ENCODE measurements at regions not wholly inside any gene's neighbourhood (a gene's known extent, or its start where the extent isn't known, plus 50 kb on each side); places are given as distances from the start of the nearest gene placed in this dataset.
"Not testable (repeated sequence)": the region's sequence is repeated elsewhere in the genome, so short reads cannot be mapped to it uniquely, and the experiment has no call there.

DNA sequence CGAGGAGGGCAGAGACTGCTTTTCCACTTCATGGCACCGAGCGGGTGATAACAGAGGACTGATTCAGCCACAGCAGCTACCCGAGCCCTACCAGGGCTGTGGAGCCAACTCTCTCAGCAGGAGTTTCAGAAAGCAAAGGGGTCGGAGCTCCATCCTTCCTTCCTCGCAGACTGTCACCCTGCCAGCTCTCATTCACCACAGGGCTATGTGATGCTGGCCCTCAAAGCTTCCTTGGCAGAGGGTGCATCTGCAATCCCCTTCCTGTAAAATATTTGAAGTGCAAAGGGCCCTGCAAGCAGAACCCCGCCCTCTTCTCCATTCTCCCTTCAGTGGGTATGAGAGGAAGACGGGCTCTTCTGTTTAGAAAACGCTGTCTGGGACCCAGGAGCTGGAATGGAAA, 105.3 kb upstream of the LYZL2 start:
- no peak for DNase-seq (ENCODE audit: low read depth in 2 of 2)

DNA sequence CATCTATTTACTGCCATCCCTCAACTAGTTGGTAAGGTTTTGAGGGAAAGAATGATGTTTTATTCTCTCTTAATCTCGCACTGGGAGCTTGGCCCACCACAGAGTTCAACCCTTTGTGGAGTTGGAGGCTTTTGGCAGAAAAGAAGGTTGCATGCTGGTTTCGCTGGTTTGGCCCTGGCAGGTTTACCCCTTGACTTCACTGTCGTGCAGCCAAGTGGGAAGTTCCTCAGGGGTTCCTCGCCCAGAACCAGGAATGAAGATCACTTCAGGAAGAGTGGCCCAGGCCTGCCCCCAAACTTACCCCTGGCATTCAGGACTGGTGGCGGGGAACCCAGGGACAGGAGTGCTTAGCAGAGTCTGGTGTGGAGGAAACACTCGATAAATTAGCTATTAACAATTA, 103.1 kb upstream of the LYZL2 start:
- DNase-seq (ENCODE audit: low read depth in 2 of 2) = no peak

DNA sequence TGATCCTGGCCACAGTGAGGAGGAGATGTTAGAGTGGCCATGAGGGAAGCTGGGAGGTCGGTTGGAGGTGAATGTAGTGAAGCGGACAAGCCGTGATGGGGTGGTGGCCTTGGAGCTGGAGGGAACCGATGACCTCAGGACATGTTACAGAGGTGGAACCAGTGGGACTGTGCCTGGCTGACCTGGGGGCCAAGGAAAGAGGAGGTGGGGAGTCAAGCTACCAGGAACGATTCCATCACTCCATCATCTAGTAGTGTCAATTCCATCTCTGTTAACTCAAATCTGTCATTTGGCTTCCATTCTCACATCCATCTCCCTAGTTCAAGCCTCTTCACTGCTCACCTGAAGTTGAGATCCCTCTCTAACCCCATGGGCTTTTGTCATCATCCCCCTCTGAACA, 102.4 kb upstream of the LYZL2 start:
- DNase-seq (ENCODE audit: low read depth in 2 of 2) = no peak

DNA sequence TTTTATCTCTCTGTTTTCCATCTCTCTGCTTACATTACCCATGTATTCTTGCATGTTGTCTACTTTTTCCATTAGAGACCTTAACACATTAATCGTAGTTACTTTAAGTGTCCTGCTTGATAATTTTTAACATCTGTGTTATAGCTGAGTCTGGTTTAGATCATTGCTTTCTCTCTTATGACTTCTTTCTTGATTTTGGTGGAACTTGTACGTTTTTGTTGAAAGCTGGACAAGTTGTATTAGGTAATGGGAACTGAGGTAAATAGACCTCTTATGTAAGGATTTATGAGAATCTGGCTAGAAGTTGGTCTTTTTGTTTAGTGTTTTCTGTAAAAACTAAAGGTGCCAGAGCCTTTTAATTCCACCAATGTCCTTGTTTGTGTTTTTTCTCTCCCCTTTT, 100.8 kb upstream of the LYZL2 start:
- DNase-seq (ENCODE audit: low read depth in 2 of 2) = no peak

DNA sequence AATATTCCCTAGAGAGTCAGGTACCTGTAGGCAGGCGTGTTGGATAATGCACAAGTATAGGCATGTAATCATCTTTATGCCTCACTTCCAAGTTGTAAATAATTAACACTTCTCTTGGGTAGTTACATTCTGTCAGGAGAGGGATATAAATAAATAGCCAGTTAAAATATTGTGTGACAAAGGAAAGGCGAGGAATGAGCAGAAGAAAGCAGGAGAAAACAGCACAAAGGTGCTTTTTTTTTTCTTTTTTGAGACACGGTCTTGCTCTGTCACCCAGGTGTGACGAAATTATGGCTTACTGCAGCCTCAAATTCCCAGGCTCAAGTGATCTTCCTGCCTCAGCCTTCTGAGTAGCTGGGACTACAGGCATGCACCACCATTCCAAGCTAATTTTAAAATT, 99.2 kb upstream of the LYZL2 start:
- no peak for DNase-seq (ENCODE audit: low read depth in 2 of 2)

DNA sequence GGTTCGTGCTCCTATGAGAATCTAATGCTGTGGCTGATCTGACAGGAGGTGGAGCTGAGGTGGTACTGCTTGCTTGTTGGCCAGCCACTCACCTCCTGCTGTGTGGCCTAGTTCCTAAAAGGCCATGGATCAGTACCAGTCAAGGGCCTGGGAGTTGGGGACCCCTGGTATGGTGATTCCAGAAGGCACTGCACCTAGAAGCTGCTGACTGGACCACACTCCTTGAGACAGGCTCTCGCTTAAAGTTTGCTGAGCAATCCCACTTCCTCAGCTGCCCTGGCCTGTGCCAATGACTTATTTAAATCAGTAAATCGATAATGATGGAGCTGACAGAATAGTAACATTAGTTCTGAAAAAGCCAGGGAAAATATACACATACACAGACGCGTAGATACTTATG, 98.6 kb upstream of the LYZL2 start:
- DNase-seq (ENCODE audit: low read depth in 2 of 2) = no peak

DNA sequence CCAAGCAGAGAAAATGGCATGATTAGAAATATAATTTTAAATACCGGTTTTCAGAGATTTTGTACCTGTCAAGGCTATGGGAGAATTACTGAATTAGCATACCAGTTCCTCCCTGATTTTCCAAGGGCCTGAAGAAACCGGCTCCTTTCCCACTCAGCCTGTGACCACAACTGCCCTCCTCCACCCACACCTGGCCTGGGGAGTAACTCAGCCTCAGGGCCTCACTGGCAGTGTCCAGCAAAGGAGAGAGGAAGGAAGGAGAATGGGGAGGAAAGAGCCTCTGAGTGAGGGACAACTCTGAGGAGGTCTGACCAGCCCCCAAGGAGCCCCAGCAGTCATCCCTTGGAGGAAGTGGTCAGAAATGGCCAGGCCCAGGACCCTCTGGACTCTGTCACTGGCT, 98.0 kb upstream of the LYZL2 start:
- DNase-seq (ENCODE audit: low read depth in 2 of 2) = no peak

DNA sequence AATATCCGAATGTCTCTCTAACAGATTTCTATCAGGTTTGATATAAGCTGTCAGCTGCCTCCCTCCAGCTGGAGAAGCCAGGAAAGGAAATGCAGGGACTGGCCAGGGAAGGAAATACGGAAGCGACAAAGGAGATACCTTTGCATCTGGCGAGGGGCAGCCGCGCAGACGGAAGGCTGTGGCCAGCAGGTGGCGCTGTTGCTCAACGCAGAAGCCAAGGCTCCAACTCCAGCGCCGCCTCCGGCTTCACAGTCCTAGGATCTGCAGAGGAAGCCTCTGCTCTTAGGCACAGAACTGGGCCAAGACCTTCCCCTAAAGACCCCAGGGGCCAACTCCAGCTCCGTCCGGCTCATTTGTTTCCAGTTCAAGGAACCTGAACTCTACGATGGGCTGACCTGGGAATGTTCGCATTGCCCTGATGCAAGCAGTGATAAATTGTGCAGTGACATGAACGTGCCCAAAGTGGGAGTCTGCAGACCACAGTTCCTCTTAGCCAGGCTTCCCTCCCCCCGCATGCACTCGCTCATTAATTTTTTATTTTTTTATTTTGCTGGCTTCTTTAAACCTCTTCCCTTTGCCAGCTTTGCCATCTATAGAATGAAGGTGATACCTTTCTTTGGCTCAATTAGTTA, 97.3 kb upstream of the LYZL2 start:
- DNase-seq (ENCODE audit: low read depth in 2 of 2) = peak; percentile 69 to 72

DNA sequence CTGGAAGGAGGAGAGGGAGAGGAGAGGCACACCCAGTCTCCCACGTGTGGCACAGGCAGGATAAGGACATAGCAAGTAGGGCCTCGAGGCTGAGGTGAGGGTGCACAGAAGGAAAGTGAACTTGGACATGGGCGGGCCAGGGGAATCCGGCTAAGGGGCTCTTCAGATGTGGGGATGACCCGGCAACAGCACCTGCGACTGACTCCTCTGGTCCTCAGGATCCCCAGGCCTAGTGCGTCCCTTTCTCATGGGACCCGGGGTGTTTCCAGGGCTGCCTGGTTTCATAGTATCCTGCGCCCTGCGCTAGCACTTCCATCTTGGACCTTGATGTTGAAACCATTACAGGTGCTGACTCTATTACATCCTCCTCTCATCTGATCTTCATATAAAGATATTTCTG, 96.1 kb upstream of the LYZL2 start:
- no peak for DNase-seq (ENCODE audit: low read depth in 2 of 2)

DNA sequence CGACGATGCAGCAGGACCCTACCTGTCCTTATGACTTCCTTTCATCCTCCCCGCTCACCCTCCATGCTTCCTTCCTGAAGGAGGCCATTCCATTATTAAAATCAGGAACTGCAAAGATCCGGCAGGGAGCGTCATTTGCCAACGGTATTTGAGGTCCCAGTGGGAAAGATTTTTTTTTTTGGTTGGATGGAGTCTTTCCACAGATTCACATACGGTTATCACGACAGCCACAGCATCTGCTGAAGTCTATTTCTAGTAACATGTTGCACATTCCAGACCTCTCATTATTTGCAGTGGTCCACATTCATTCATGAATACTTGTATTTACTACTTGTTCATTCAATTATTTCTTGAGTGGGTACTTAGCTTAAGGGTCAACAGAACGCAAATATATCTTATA, 94.7 kb upstream of the LYZL2 start:
- DNase-seq (ENCODE audit: low read depth in 2 of 2) = no peak

DNA sequence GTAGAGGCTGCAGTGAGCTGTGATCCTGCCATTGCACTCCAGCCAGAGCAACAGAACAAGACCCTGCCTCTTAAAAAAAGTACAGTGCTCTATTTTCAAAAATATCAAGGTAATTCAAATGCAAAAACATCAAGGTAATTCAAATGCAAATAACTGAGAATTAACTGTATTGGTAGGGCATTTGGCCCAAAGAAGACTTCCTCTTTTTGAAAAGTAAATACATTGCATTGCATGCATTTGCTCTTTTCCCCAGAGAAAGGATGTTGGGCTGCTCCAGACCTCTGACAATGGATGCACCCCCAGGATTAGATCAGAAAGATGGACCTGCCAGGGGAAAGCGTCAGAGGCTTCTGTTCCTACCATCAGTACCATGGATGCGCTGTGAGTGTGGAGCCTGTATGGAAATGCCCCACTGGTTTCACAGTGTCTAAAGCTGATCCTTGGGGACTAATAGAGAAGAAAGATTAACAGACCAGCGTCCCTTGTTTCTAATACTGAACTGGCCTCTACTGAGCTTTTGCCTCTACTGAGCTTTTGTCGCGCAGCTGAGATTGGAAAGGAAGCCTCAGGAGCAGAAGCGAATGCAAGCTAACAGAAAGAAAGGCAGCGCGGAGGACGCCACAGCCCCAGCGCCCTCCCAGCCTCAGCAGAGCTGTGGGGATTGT, 93.5 kb upstream of the LYZL2 start:
- no peak for DNase-seq (ENCODE audit: low read depth in 2 of 2)

DNA sequence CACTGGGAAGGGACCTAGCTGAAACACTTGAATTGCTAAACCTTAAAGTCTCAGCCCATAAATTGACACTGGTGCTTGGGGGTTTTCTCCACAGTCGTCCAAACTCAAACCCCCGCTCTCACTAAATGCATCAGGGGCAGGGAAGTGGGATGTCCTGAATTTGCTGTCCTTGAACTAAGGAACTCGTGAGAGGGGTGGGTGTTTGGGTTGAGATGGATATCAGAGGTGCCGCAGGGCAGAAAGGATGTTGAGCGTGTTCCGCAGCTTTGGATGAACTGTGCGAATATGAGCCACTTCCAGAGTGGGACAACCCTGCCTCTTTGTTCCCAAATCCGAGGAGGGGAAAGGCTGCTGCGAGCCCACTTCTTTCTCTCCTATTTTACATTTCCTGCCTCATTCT, 90.3 kb upstream of the LYZL2 start:
- DNase-seq (ENCODE audit: low read depth in 2 of 2) = no peak

DNA sequence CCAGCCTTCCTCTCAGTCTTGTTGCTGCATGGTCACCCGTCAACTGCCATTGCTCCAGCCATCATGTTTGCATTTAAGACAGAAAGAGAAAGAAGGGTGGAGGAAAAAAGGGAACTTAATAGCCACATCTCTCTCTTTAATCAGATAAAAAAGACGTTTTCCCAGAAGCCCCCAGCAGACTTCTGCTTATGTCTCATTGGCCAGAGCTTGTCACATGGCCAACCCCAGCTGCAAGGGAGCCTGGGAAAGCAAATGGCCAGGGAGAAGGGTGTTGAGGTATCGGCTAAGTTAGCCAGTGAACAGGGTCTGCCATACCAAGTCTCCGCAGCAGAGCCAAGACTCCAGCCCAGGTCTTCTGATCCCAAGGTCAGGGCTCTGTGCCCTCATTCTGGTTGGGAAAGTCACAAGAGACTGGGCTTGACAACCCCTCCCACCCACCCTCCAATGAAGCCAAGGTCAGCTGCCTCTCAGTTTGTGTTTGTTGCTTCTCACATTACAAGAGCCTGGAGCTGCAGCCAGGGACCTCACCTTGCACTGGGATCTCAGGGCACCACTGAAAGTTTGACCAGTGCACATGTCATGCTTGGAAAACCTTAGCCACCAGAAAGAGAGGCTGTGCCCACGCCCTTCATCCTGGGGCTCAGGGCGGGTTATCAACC, 80.3 kb upstream of the LYZL2 start:
- no peak for DNase-seq (ENCODE audit: low read depth in 2 of 2)

DNA sequence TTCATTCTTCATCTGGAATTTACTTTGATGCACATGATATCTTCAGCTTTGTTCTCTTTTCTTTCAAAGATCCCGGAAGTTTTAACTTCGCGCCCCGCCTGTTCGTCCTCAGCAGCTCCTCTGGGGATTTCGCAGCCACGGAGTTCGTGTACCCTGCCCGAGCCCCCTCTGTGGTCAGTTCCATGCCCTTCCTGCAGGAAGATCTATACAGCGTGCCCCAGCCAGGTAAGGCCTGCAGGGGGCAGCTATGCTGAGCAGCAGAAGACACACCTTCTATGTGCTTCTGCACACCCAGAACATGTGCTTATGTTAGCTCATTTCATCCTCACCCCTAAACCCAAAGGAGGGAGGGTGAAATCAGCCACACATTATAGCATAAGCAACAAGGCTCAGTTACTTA, 79.7 kb upstream of the LYZL2 start:
- no peak for DNase-seq (ENCODE audit: low read depth in 2 of 2)

DNA sequence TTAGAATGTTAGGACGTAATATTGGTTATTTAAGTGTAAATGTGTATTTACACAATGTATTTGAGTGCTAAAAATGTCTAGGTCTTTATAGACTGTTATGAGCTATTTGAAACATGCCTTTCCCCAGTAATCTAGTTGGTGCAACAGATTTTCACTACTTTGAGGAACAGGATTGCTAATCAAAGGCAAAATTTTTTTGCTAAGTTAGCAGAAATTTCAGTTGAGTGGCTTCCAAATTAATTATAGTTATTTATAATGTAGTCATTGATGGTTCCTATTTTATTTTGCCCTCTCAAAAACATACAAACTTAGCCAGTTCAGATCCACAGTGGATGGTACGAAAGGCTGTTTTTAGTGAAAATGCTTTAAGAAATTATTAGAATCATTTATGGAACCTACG, 78.7 kb upstream of the LYZL2 start:
- no peak for DNase-seq (ENCODE audit: low read depth in 2 of 2)

DNA sequence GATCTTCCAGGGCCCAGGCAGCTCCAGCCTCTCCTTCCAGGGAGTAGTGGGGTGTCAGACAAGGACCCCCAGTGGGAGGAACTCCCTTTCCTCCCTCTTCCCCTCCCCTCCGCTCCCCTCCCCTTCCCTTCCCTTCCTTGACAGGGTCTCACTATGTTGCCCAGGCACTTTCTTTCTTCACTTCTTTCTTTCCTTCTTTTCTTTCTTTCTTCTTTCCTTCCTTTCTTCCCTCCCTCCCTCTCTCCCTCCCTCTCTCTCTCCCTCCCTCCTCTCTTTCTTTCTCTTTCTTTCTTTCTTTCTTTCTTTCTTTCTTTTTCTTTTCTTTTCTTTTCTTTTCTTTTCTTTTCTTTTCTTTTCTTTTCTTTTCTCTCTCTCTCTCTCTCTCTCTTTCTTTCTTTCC, 76.6 kb upstream of the LYZL2 start:
- DNase-seq (ENCODE audit: low read depth in 2 of 2) = not testable (repeated sequence)

DNA sequence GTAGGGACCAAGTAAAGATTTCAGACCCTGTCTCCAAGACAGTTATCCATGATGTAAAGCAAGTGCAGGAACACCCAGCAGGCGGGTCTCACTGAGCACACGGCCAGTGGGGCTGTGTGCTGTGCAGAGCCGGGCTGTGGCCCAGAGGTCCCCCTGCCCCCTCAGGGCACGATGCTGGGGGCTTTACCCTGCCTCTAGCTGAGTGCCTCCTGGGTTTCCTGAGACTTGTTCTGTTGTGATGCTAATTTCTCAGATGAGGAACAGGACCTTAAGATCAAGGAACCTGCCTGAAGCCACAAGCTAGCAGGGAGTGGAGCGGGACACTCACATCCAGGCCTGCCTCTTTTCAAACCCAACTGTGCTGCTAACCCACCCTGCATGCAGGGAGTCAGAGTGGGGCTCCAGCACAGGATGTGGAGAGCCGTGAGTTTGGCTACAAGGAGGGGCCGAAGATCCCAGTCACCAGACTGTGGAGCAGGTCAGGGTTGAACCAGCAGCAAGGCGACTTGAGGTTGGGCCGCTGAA, 76.1 kb upstream of the LYZL2 start:
- no peak for DNase-seq (ENCODE audit: low read depth in 2 of 2)

DNA sequence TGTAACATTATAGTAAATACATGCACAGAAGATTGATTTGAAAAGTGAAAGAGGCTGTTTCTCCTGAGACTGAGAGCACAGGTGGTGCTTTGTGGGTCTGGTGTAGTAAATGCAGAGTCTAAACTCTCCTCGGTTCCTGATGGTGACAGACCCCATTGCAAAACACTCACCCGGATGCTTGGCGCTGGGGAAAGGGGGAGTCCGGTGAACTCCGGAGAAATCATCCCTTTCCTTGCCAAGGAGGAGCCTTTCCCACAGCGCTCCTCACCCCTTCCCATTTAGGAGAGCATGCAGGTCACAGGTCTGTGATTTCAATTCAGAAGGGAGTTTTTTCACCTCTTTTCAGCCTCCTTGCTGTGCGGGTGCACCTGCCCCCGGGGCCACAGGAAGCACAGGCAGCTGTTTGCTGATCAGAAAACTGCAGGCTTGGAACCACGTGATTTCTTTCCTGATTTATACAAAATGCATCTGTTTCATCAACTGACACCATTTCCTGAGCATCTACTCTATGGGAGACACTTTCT, 75.6 kb upstream of the LYZL2 start:
- DNase-seq (ENCODE audit: low read depth in 2 of 2) = no peak

DNA sequence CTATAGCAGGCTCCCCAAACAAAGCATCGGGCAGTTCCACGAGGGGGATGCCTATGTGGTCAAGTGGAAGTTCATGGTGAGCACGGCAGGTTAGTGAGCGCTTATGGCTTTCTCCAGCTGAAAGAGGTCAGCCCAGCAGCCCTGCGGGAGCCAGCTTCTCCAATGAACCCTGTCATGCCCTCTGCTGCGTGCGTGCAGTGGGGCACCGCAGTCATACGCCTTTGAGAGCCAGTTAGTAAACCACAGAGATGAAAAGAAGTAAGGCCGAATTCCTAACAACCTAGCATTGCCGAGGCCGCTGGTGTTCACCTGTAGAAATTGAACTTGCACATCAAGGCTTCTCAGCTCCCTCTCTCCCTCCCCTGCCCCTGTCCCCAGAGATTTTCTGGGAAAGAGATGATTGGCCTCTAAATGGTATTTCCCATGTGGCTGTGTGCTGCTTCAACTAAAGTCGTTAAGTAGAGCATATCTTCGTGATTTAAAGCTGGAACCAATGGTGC, 75.1 kb upstream of the LYZL2 start:
- DNase-seq (ENCODE audit: low read depth in 2 of 2) = not testable (repeated sequence)

DNA sequence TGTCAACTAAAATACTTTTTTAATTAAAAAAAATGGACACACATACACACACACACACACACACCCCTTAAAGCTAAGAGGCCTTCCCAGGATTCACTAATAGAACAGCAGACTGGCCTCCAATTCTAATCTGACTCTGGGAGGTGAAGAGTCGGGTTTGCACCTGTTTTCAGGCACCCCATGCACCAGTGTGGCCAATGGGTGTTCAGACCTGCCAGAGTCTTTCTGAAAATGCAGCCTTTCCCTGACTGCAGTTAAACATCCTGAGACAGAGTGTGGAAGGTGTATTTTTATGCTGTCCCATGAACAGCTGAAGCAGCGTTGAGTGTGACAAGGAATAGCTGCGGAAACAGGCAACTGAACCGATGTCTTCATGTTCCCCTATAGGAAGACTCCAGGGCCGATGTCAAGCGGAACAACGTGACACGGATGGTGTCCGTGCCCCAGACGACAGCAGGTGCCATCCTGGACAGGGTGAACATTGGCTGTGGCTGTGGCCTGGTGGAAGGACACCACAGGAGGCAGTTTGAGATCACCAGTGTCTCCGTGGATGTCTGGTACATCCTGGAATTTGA, 74.6 kb upstream of the LYZL2 start:
- no peak for DNase-seq (ENCODE audit: low read depth in 2 of 2)

DNA sequence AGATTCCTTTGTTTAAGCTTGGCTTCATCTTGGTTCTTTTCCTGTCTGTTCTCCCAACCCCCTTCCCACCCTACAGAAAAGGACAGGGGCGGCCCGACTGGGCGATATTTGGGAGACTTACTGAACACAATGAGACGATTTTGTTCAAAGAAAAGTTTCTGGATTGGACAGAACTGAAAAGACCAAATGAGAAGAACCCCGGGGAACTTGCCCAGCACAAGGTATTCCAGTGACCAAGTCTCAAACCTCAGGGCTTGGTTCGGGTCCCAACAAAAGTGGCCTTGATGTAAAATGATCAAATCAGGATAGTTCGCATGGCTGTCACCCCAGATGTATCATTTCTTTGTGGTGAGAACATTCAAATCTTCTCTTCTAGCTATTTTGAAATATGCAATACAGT, 73.9 kb upstream of the LYZL2 start:
- not testable (repeated sequence) for DNase-seq (ENCODE audit: low read depth in 2 of 2)

DNA sequence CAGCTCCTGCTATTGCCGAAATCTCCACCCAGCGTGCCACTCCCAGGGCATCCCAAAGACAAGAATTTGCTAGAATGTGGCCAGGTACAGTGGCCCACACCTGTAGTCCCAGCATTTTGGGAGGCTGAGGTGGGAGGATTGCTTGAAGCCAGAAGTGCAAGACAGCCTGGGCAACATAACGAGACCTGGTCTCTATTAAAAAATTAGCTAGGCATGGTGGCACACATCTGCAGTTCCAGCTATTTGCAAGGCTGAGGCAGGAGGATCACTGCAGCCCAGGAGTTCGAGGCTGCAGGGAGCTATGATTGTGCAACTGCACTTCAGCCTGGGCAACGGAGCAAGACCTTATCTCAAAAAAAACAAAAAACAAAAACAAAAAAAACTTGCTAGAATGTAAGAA, 73.3 kb upstream of the LYZL2 start:
- no peak for DNase-seq (ENCODE audit: low read depth in 2 of 2)

Measured in stimulated activated CD8-positive, alpha-beta memory T cell treated with anti-CD3 and anti-CD28 coated beads, Interleukin-15, amount 100 ng/mL, for 48 hours (primary cell).